ENCODE measurements at regions not wholly inside any gene's neighbourhood (a gene's known extent, or its start where the extent isn't known, plus 50 kb on each side); places are given as distances from the start of the nearest gene placed in this dataset.
"Not testable (repeated sequence)": the region's sequence is repeated elsewhere in the genome, so short reads cannot be mapped to it uniquely, and the experiment has no call there.

DNA sequence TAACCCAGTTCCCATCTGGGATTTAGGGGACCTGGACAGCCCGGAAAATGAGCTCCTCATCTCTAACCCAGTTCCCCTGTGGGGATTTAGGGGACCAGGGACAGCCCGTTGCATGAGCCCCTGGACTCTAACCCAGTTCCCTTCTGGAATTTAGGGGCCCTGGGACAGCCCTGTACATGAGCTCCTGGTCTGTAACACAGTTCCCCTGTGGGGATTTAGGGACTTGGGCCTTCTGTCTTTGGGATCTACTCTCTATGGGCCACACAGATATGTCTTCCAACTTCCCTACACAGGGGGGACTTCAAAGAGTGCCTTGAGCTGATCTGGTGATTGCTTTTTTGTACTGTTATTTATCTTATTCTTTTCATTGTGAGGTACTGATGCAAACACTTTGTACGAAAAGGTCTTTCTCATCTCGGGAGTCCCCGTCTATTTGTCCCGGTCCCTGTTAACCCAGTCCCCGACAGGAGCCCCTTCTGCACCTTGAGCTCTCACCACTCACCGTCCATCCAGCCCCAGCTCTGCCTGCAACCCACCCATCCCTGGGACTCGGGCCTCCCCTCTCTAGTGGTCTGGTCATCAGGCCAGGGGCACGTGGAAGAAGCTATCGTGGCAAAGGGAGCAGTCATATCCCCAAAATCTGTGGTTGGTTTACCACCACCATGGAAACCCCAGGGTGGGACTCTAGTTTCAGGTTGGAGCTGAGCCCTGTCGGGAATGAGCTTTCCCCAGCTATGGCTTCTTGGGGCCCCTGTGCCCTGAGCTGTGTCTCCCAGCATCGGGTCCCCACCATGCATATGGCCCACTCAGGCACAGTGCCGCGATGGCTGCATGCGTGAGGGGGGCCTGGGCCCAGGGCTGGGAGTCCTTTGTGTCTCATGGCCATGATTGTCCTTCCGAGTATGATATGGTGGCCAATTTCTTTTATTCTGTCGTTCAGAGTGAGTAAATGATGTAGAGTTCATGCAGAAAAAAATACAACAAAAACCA, 270.4 kb upstream of the PLCXD1 start:
- not testable (repeated sequence) for H3K27ac Mint-ChIP-seq; H3K36me3 Mint-ChIP-seq; ATAC-seq; DNase-seq (ENCODE audit: low spot score in 2 of 2); H3K9me3 Mint-ChIP-seq

DNA sequence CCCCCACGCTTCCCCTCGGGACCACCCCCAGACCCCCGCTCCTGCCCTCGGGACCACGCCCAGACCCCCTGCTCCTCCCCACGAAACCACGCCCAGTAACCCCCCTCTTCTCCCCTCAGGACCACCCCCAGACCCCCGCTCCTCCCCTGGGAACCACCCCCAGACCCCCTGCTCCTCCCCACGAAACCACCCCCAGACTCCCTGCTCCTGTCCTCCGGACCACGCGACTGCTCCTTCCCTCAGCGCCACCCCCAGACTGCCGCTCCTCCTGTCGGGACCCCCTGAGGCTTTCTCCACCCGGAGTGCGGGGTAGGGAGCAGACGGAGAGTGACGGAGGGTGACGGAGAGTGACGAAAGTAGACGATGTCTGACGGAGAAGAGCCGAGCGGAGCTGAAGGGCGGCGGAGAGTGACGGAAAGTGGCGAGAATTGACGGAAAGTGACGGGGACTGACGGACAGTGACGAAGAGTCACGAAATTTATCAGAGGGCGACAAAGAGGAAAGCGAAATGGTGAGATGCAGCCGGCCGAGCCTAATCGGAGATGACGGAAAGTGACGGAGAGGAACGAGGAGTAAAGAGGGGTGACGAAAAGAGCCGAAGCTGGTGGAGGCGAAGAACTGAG, 267.2 kb upstream of the PLCXD1 start:
- not testable (repeated sequence) for H3K9me3 Mint-ChIP-seq; H3K36me3 Mint-ChIP-seq; DNase-seq (ENCODE audit: low spot score in 2 of 2); H3K27ac Mint-ChIP-seq
- peak in 1 of 2 donors; percentile 45 for ATAC-seq

DNA sequence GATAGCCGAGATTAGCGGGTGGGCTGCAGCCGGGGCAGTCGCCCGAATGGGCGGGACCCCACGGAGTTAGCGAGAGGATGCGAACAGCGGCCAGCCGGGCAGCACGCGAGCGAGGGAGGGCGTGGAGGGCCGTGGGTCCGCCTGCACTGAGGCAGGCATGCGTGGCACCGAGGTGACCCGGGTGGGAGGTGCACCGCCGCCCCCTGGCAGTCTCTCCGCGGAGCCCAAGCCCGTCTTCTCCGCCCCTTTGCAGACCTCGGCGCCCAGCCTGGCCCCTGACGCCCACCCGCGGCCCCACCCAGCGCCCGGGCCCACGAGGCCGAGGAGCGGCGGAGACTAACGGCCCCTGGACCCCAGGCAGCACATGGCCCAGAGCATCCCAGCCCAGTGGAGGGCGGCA, 266.7 kb upstream of the PLCXD1 start:
- not testable (repeated sequence) for H3K27ac Mint-ChIP-seq
- ATAC-seq: peak in 1 of 2 donors; percentile 2

DNA sequence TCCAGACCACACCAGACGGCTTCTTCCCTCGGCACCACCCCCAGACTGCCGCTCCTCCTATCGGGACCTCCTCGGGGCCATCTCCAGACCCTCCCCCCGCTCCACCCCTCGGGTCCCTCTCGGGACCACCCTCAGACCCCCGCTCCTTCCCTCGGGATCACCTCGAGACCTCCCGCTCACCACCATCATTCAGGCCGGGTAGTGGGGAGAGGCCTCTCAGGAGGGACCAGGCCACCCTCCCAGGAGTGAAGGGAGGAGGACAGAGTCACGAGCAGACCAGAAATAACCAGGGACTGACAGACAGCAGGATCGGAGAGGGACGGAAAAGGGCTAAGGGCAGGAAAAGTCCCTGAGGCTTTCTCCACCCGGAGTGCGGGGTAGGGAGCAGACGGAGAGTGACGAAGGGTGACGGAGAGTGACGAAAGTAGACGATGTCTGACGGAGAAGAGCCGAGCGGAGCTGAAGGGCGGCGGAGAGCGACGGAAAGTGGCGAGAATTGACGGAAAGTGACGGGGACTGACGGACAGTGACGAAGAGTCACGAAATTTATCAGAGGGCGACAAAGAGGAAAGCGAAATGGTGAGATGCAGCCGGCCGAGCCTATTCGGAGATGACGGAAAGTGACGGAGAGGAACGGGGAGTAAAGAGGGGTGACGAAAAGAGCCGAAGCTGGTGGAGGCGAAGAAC, 262.3 kb upstream of the PLCXD1 start:
- H3K9me3 Mint-ChIP-seq, H3K27ac Mint-ChIP-seq, H3K36me3 Mint-ChIP-seq: not testable (repeated sequence)
- DNase-seq (ENCODE audit: low spot score in 2 of 2) (peak; percentile 48 to 60), ATAC-seq (peak; percentile 87 to 92)

More for the DNA sequence above, 266.7 kb upstream of the PLCXD1 start:
- not testable (repeated sequence) for H3K36me3 Mint-ChIP-seq; H3K9me3 Mint-ChIP-seq; DNase-seq (ENCODE audit: low spot score in 2 of 2)

DNA sequence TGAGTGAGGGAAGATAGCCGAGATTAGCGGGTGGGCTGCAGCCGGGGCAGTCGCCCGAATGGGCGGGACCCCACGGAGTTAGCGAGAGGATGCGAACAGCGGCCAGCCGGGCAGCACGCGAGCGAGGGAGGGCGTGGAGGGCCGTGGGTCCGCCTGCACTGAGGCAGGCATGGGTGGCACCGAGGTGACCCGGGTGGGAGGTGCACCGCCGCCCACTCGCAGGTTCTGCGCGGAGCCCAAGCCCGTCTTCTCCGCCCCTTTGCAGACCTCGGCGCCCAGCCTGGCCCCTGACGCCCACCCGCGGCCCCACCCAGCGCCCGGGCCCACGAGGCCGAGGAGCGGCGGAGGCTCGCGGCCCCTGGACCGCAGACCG, 261.7 kb upstream of the PLCXD1 start:
- not testable (repeated sequence) for H3K9me3 Mint-ChIP-seq; H3K27ac Mint-ChIP-seq; DNase-seq (ENCODE audit: low spot score in 2 of 2); H3K36me3 Mint-ChIP-seq
- peak; percentile 55 to 61 for ATAC-seq

DNA sequence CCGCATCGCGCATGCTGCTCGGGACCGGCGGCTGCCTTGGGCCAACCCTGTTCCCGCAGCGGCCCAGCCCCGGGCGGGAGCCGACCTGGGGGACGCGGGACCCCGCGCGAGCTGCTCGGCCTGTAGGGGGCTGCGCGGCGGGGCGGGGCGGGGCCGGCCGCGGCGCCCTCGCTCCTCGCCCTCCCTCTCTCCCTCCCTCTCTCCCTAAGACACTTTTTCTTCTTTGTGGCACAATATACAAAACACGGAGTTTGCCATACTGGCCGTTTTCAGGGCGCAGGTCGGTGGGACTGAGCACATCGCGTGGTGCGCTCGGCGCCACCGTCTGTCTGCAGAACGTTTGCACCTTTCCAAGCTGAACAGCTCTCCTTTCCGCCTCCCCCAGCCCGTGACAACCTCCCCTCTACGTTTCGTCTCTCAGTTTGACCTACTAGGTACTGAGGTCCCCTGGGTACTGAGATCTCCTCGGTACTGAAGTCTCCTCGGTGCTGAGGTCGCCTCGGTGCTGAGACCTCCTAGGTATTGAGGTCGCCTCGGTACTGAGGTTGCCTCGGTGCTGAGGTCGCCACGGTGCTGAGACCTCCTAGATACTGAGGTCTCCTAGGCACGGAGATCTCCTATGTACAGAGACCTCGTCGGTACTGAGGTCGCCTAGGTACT, 261.1 kb upstream of the PLCXD1 start:
- DNase-seq (ENCODE audit: low spot score in 2 of 2): no peak
- H3K36me3 Mint-ChIP-seq: peaks cover 0 to 4% of the 10 kb centered on the region in 2 donors
- H3K27ac Mint-ChIP-seq: peak overlapping the region; percentile 86 to 95

DNA sequence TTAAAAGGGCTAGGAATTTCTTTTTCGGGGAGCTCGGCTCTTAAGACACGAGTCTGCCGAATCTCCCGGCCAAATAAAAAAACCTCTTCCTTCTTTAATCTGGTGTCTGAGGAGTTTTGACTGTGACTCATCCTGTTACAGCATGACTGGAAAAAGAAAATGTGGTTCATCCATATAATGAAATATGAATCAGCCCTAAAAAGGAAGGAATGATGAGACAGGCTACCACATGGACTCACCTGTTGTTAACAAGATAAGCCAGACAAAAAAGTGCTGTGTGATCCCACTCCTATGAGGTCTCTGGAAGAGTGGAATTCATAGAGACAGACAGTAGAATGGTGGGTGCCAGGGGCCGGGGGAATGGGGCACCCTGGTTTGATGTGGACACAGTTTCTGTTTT, 257.0 kb upstream of the PLCXD1 start:
- H3K9me3 Mint-ChIP-seq; DNase-seq (ENCODE audit: low spot score in 2 of 2); H3K27ac Mint-ChIP-seq; H3K36me3 Mint-ChIP-seq; ATAC-seq: not testable (repeated sequence)

More for the DNA sequence above, 261.1 kb upstream of the PLCXD1 start:
- ATAC-seq: peak; percentile 16 to 40
- no peaks in the 10 kb centered on the region for H3K9me3 Mint-ChIP-seq
